D341Med (cell line): ENCODE measurements at regions not wholly inside any gene's neighbourhood (a gene's known extent, or its start where the extent isn't known, plus 50 kb on each side); places are given as distances from the start of the nearest gene placed in this dataset.

Source experiments
- DNase-seq: peaks from one replicate; pipeline ENCODE4 v3.0.0; 2012; ENCODE audit warnings: low spot score

DNA sequence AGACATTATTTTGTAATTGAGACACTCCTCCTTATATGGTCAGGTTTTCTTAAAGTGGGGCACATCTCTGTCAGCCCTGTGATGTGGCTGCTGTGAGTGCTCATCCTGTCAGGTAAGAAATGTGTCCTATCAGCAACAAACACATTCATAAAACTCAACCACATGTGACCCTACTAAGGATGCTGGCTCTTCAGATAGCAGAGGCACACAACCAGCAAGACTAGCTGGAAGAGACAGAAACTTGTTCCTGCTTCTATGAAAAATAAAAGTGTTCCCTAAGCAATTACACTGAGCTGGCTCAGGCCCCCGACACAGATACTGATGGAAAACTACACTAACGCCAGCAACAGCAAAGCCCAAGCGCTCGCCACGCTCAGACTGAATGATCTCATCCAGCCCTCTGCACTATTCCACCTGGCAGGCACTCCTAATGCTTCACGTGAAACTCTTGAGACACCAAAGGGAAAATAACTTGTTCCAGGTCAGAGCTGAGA is 49.8 kb upstream of the CYP2D6 start:
- no peak for DNase-seq
